ENCODE measurements at regions not wholly inside any gene's neighbourhood (a gene's known extent, or its start where the extent isn't known, plus 50 kb on each side); places are given as distances from the start of the nearest gene placed in this dataset.
"Not testable (repeated sequence)": the region's sequence is repeated elsewhere in the genome, so short reads cannot be mapped to it uniquely, and the experiment has no call there.

DNA sequence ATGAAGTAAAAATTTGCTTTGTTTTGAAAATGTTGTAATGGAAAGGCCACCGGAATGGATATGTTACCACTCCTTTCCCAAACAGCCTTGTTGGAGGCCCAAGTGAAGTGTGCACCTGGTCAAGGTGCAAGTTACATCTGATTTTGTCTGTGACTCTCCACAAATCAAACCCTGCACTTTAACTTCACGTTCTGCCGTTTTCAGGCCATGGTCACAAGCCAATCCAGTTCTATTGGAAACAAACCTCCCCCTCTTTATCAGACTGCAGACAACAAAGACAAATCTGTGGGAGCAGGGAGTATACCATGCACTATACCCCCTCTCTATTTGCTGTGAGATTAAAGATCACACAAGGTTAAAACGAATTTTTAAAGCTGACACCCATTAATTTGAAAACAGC lies 155.6 kb upstream of the RFC3 start:
- DNase-seq (no peak), ATAC-seq (ENCODE audit: insufficient read depth, low FRiP score) (no peak)
- no peak overlapping the region for H3K9ac ChIP-seq (ENCODE audit: insufficient read depth in 1 of 2, low read length in 2 of 2)
- H3K4me3 ChIP-seq: no peak overlapping the region
- H3K27me3 ChIP-seq (ENCODE audit: control insufficient read depth in 3 of 3, insufficient read depth in 3 of 3, low read length in 2 of 3): no peaks in the 10 kb centered on the region
- TF ChIP-seq, protein P1, sequence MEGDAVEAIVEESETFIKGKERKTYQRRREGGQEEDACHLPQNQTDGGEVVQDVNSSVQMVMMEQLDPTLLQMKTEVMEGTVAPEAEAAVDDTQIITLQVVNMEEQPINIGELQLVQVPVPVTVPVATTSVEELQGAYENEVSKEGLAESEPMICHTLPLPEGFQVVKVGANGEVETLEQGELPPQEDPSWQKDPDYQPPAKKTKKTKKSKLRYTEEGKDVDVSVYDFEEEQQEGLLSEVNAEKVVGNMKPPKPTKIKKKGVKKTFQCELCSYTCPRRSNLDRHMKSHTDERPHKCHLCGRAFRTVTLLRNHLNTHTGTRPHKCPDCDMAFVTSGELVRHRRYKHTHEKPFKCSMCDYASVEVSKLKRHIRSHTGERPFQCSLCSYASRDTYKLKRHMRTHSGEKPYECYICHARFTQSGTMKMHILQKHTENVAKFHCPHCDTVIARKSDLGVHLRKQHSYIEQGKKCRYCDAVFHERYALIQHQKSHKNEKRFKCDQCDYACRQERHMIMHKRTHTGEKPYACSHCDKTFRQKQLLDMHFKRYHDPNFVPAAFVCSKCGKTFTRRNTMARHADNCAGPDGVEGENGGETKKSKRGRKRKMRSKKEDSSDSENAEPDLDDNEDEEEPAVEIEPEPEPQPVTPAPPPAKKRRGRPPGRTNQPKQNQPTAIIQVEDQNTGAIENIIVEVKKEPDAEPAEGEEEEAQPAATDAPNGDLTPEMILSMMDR (IDR thresholded peaks at IDR 0.05; ENCODE audit: control extremely low read depth, extremely low read depth): no peak
- H3K4me1 ChIP-seq (ENCODE audit: control insufficient read depth in 5 of 5, insufficient read depth in 5 of 5, low read length in 5 of 5): peaks cover 0 to 3% (median 0%) of the 10 kb centered on the region in 5 donors
- H3K36me3 ChIP-seq (ENCODE audit: control insufficient read depth in 4 of 4, insufficient read depth in 4 of 4, low read length in 4 of 4): peaks cover 0 to 3% (median 0%) of the 10 kb centered on the region in 4 donors
- H3K9me3 ChIP-seq (ENCODE audit: control insufficient read depth in 4 of 4, insufficient read depth in 3 of 4, low read length in 3 of 4): no peaks in the 10 kb centered on the region
- 74 to 83% methylated on average over 4 of the region's 4 CpGs for WGBS, 2 donors
- no peak overlapping the region for H3K27ac ChIP-seq (ENCODE audit: low read depth in 1 of 2, low read length in 1 of 2)

DNA sequence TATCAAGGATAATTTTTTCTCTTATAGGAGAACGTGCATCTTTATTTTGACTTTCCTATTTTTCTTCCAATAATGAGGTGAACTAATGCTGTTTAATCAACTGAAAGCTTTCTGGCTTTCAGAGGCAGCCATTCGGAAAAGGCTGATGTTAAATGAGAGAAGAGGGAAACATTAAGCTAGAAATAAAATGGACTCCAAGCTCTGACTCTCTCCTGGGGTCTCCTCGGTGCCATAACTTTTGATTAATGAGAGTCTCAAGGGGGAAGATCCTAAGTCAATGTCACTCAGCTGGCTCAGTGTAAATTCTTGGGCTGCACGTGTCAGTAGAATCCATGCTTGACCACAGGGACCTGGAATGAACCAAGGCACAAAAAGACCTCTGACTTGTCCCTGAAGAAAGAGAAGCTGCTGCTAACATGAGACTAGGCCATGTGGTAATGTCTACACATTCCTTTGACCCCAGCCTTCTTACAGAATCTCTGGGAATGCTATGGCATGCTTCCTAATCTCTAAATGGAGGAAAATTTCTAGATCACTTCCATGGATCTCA lies 152.2 kb upstream of the RFC3 start:
- Histone ChIP-seq H3K9me3 (ENCODE audit: control insufficient read depth in 4 of 4, insufficient read depth in 3 of 4, low read length in 3 of 4) (no peaks in the 10 kb centered on the region), H3K4me3 (no peak overlapping the region), H3K27me3 (ENCODE audit: control insufficient read depth in 3 of 3, insufficient read depth in 3 of 3, low read length in 2 of 3) (no peaks in the 10 kb centered on the region), H3K4me1 (ENCODE audit: control insufficient read depth in 5 of 5, insufficient read depth in 5 of 5, low read length in 5 of 5) (peaks cover 0 to 3% (median 0%) of the 10 kb centered on the region in 5 donors), H3K27ac (ENCODE audit: low read depth in 1 of 2, low read length in 1 of 2) (no peak overlapping the region), H3K9ac (ENCODE audit: insufficient read depth in 1 of 2, low read length in 2 of 2) (no peak overlapping the region), H3K36me3 (ENCODE audit: control insufficient read depth in 4 of 4, insufficient read depth in 4 of 4, low read length in 4 of 4) (no peaks in the 10 kb centered on the region)
- TF ChIP-seq, protein P1 (IDR thresholded peaks at IDR 0.05; ENCODE audit: control extremely low read depth, extremely low read depth): no peak
- no peak for ATAC-seq (ENCODE audit: insufficient read depth, low FRiP score)
- WGBS, 2 donors: 87 to 89% methylated on average over 4 of the region's 4 CpGs
- no peak for DNase-seq

DNA sequence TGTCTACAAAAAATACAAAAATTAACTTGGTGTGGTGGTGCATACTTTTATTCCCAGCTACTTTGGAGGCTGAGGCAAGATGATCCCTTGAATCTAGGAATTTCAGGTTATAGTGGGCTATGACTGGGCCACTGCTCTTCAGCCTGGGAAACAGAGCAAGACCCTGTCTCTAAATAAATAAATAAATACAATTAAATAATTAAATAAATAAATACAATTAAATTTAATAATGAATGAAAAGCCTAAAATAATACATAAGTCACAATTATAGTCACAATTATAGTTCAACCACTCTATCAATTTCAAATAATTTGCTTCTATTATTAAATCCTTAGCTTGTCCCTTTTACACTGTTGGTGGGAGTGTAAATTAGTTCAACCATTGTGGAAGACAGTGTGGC lies 146.4 kb upstream of the RFC3 start:
- no peaks in the 10 kb centered on the region for H3K9me3 ChIP-seq (ENCODE audit: control insufficient read depth in 4 of 4, insufficient read depth in 3 of 4, low read length in 3 of 4)
- TF ChIP-seq, protein P1 (IDR thresholded peaks at IDR 0.05; ENCODE audit: control extremely low read depth, extremely low read depth): no peak
- no peak overlapping the region for H3K9ac ChIP-seq (ENCODE audit: insufficient read depth in 1 of 2, low read length in 2 of 2)
- ATAC-seq (ENCODE audit: insufficient read depth, low FRiP score) (no peak), DNase-seq (no peak)
- no peak overlapping the region for H3K27ac ChIP-seq (ENCODE audit: low read depth in 1 of 2, low read length in 1 of 2)
- no peaks in the 10 kb centered on the region for H3K36me3 ChIP-seq (ENCODE audit: control insufficient read depth in 4 of 4, insufficient read depth in 4 of 4, low read length in 4 of 4)
- no peaks in the 10 kb centered on the region for H3K27me3 ChIP-seq (ENCODE audit: control insufficient read depth in 3 of 3, insufficient read depth in 3 of 3, low read length in 2 of 3)
- H3K4me1 ChIP-seq (ENCODE audit: control insufficient read depth in 5 of 5, insufficient read depth in 5 of 5, low read length in 5 of 5): peaks cover 0 to 10% (median 1%) of the 10 kb centered on the region in 5 donors
- no peak overlapping the region for H3K4me3 ChIP-seq

DNA sequence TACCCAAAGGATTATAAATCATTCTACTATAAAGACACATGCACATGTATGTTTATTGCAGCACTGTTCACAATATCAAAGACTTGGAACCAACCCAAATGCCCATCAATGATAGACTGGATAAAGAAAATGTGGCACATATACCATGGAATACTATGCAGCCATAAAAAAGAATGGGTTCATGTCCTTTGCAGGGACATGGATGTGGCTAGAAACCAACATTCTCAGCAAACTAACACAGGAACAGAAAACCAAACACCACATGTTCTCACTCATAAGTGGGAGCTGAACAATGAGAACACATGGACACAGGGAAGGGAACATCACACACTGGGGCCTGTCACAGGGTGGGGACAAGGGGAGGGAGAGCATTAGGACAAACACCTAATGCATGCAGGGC lies 145.9 kb upstream of the RFC3 start:
- not testable (repeated sequence) for H3K9me3 ChIP-seq (ENCODE audit: control insufficient read depth in 4 of 4, insufficient read depth in 3 of 4, low read length in 3 of 4); ATAC-seq (ENCODE audit: insufficient read depth, low FRiP score); DNase-seq; H3K27ac ChIP-seq (ENCODE audit: low read depth in 1 of 2, low read length in 1 of 2); H3K4me3 ChIP-seq; H3K27me3 ChIP-seq (ENCODE audit: control insufficient read depth in 3 of 3, insufficient read depth in 3 of 3, low read length in 2 of 3); H3K36me3 ChIP-seq (ENCODE audit: control insufficient read depth in 4 of 4, insufficient read depth in 4 of 4, low read length in 4 of 4); H3K9ac ChIP-seq (ENCODE audit: insufficient read depth in 1 of 2, low read length in 2 of 2)
- H3K4me1 ChIP-seq (ENCODE audit: control insufficient read depth in 5 of 5, insufficient read depth in 5 of 5, low read length in 5 of 5): peaks cover 0 to 12% (median 6%) of the 10 kb centered on the region in 5 donors

All from lung (tissue), 11 donors.